GM23248 (cell line): ENCODE measurements at regions not wholly inside any gene's neighbourhood (a gene's known extent, or its start where the extent isn't known, plus 50 kb on each side); places are given as distances from the start of the nearest gene placed in this dataset.

Experiments used
- DNase-seq: peaks from one replicate; pipeline ENCODE4 v3.0.0-alpha.2; 2015
- H2AFZ ChIP-seq: fragments of 200-600 bp; sonication (generic); 2 replicates; pipeline ENCODE4 v1.6.1; 2016; ENCODE audit warnings: antibody characterized with exemption
- H3F3A ChIP-seq: fragments of 200-600 bp; sonication (generic); 2 replicates; pipeline ENCODE4 v1.6.1; 2016; ENCODE audit warnings: mild to moderate bottlenecking, antibody characterized with exemption, mixed run types; ENCODE audit not compliant: insufficient read depth
- H3K27ac ChIP-seq: fragments of 200-600 bp; sonication (generic); 2 replicates; pipeline ENCODE4 v1.5.1; 2016; ENCODE audit warnings: mild to moderate bottlenecking
- H3K27me3 ChIP-seq: fragments of 200-600 bp; sonication (generic); replicated peaks from 2 replicates; pipeline ENCODE4 v1.6.1; 2016; ENCODE audit warnings: mild to moderate bottlenecking; ENCODE audit not compliant: insufficient read depth
- H3K36me3 ChIP-seq: fragments of 200-600 bp; sonication (generic); 2 replicates; pipeline ENCODE4 v1.6.1; 2016; ENCODE audit warnings: low read depth, mild to moderate bottlenecking
- H3K4me1 ChIP-seq: fragments of 200-600 bp; sonication (generic); 2 replicates; pipeline ENCODE4 v1.6.1; 2016; ENCODE audit warnings: mild to moderate bottlenecking; ENCODE audit not compliant: insufficient read depth
- H3K4me2 ChIP-seq: fragments of 200-600 bp; sonication (generic); one replicate; pipeline ENCODE4 v1.6.1; 2016; ENCODE audit warnings: mild to moderate bottlenecking; ENCODE audit not compliant: unreplicated experiment
- H3K4me3 ChIP-seq: fragments of 200-600 bp; sonication (generic); 2 replicates; pipeline ENCODE4 v1.5.1; 2016; ENCODE audit warnings: mild to moderate bottlenecking
- H3K79me2 ChIP-seq: fragments of 200-600 bp; sonication (generic); 2 replicates; pipeline ENCODE4 v1.6.1; 2016; ENCODE audit warnings: mild to moderate bottlenecking; ENCODE audit not compliant: insufficient read depth
- H3K9ac ChIP-seq: fragments of 200-600 bp; sonication (generic); 2 replicates; pipeline ENCODE4 v1.6.1; 2016; ENCODE audit warnings: mild to moderate bottlenecking
- H3K9me2 ChIP-seq: fragments of 200-600 bp; sonication (generic); 2 replicates; pipeline ENCODE4 v1.6.1; 2016; ENCODE audit warnings: mixed run types, mild to moderate bottlenecking, moderate library complexity; ENCODE audit not compliant: insufficient read depth
- H3K9me3 ChIP-seq: fragments of 200-600 bp; sonication (generic); one replicate; pipeline ENCODE4 v1.6.1; 2017; ENCODE audit warnings: low read depth
- H4K20me1 ChIP-seq: fragments of 200-600 bp; sonication (generic); 2 replicates; pipeline ENCODE4 v1.6.0; 2016; ENCODE audit not compliant: insufficient read depth
- EZH2 ChIP-seq: fragments of 200-600 bp; sonication (generic); IDR thresholded peaks from 2 replicates; pipeline ENCODE4 v1.6.1; 2018; ENCODE audit warnings: antibody characterized with exemption, mild to moderate bottlenecking; ENCODE audit not compliant: insufficient read depth, poor library complexity, severe bottlenecking
- EZH2phosphoT487 ChIP-seq: fragments of 200-600 bp; sonication (generic); IDR thresholded peaks from 2 replicates; pipeline ENCODE4 v1.6.1; 2018; ENCODE audit warnings: antibody characterized with exemption, moderate library complexity, mild to moderate bottlenecking, low read depth; ENCODE audit not compliant: insufficient read depth
- WGBS, 2 experiments: methylation state at CpG; one replicate each; pipeline ENCODE4 v1.1.6; 2015 to 2017; ENCODE audit warnings: low lambda C conversion rate in 2 of 2, low coverage in 1 of 2; ENCODE audit errors: missing lambda C conversion rate in 2 of 2; 5-methylcytosine and 5-hydroxymethylcytosine counted together
- in situ Hi-C: fragments of 300-500 bp; cut with MboI; formaldehyde crosslinking; loops from 2 replicates; pipeline ENCODE4 v1.15.0; 2020

DNA sequence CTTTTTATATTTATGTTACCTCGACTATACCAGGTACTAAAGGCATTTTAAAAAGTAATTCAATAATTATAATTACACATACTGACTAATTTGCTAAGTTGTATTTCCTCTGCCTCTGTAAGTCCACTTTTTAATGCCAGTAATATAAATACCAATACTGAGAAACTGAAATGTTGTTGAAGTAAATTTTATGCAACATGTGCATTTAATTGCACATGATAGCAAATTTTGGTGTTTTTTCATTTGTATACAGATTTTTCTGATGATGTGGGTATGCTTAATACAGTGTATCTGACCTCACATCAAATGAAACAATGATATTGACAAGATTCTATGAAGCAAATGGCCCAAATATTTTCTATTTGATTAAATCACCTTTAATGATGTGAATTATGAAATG lies 1531.6 kb downstream of the KCNT2 start:
- WGBS, 2 experiments = 8 to 11% methylated on average over 1 of the region's 1 CpG
- no peaks in the 10 kb centered on the region for H3K9me3 ChIP-seq

DNA sequence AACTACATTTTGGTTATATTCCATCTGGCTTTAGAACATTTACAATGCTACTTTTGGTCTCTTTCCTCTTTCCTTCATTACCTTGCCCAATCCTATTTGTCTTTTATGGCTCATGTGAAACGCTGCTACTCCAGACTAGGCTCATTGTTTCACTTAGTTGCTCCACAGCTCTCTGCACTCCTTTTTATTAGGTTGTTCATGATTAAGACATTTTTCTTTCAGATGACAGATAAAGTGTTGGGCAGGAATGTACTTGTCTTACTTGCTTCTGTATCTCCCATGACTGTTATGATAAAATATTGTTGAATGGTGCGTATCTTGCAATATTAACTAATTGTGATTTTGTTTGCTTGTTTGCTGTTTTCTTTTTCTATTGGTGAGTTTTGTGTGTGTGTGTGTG lies 1532.3 kb downstream of the KCNT2 start:
- no peak for TF ChIP-seq EZH2phosphoT487
- TF ChIP-seq EZH2 = no peak

More for the DNA sequence above, 1531.6 kb downstream of the KCNT2 start:
- no peaks in the 10 kb centered on the region for H4K20me1 ChIP-seq
- H3F3A ChIP-seq = no peaks in the 10 kb centered on the region
- no peak overlapping the region for H3K4me3 ChIP-seq
- no peaks in the 10 kb centered on the region for H3K79me2 ChIP-seq
- H3K4me2 ChIP-seq = no peak overlapping the region
- H3K36me3 ChIP-seq = no peaks in the 10 kb centered on the region
- TF ChIP-seq EZH2 = no peak
- no peak for TF ChIP-seq EZH2phosphoT487
- no peaks in the 10 kb centered on the region for H3K4me1 ChIP-seq
- H3K9ac ChIP-seq = no peak overlapping the region
- H2AFZ ChIP-seq = no peak overlapping the region
- no peak for DNase-seq
- no peaks in the 10 kb centered on the region for H3K9me2 ChIP-seq
- in situ Hi-C loops = no loop called here
- H3K27me3 ChIP-seq = no peaks in the 10 kb centered on the region
- no peak overlapping the region for H3K27ac ChIP-seq

DNA sequence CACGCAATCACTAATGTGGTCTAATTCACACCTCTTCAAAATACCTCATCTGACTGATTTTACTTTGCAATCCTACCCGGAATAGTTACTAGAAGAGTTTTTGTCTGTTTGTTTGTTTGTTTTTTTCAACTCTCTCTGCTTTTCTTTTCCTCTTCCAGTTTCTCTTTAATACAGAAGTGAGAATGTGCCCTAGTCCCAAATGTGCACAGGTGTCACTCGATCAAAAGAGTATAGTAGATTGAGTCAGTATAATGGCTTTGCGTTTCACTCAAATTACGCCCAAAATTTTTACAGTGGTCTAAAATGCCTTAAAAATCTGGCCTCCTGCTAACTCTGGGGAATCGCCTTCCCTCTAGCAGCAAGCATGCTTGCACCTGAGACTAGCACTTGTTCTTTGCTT lies 1536.8 kb downstream of the KCNT2 start:
- WGBS, 2 experiments = 22 to 25% methylated on average over 6 of the region's 6 CpGs
- H3F3A ChIP-seq = no peaks in the 10 kb centered on the region
- H3K27ac ChIP-seq = no peak overlapping the region
- H3K9ac ChIP-seq = no peak overlapping the region
- no peaks in the 10 kb centered on the region for H3K9me3 ChIP-seq
- no peak for DNase-seq
- no peak for TF ChIP-seq EZH2phosphoT487
- TF ChIP-seq EZH2 = no peak
- H3K4me2 ChIP-seq = no peak overlapping the region
- H3K4me1 ChIP-seq = no peaks in the 10 kb centered on the region
- in situ Hi-C loops = no loop called here
- no peaks in the 10 kb centered on the region for H3K36me3 ChIP-seq
- H2AFZ ChIP-seq = no peak overlapping the region
- no peaks in the 10 kb centered on the region for H4K20me1 ChIP-seq
- no peaks in the 10 kb centered on the region for H3K9me2 ChIP-seq
- H3K79me2 ChIP-seq = no peaks in the 10 kb centered on the region
- no peaks in the 10 kb centered on the region for H3K27me3 ChIP-seq
- no peak overlapping the region for H3K4me3 ChIP-seq

More for the DNA sequence above, 1532.3 kb downstream of the KCNT2 start:
- Histone ChIP-seq H3F3A (no peaks in the 10 kb centered on the region), H3K9me2 (no peaks in the 10 kb centered on the region), H3K4me1 (no peaks in the 10 kb centered on the region), H3K9me3 (no peaks in the 10 kb centered on the region), H3K4me2 (no peak overlapping the region), H3K4me3 (no peak overlapping the region), H3K9ac (no peak overlapping the region), H3K36me3 (no peaks in the 10 kb centered on the region), H3K79me2 (no peaks in the 10 kb centered on the region), H2AFZ (no peak overlapping the region), H4K20me1 (no peaks in the 10 kb centered on the region), H3K27ac (no peak overlapping the region), H3K27me3 (no peaks in the 10 kb centered on the region)
- in situ Hi-C loops = no loop called here
- 10 to 21% methylated on average over 2 of the region's 2 CpGs for WGBS, 2 experiments
- DNase-seq = no peak

DNA sequence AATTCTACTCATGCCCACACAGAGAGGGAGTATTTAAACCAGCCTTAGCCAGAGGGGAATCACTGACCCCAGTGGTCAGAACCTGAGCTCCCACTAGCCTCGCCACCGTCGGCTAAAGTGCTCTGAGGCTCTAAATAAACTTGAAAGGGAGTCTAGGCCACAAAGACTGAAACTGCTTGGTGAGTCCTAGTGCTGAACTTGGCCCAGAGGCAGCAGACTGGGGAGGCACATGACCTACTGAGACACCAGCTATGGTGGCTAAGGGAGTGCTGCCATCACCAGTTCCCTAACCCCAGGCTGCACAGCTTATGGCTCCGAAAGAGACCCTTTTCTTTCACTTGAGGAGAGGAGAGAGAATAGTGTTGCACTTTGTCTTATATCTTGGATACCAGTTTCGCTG lies 1542.8 kb downstream of the KCNT2 start:
- WGBS, 2 experiments = 47 to 49% methylated on average over 5 of the region's 5 CpGs
- in situ Hi-C loops = no loop called here

DNA sequence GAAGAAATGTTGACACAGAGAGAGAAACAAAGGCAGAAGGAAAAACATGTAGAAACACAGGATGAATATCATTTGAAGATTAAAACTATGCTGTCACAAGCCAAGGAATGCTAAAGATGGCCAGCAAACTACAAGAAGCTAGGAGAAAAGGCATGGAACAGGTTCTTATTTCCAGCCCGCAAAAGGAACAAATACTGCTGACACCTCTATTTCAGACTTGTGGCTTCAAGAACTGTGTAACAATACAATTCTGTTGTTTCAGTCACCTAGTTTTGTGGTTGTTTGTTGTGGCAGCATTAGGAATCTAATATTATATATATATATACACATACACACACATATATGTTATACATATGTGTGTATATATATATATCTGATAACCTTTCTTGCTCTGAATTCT lies 1543.9 kb downstream of the KCNT2 start:
- Histone ChIP-seq H3K9me3 (no peaks in the 10 kb centered on the region), H3K4me1 (no peaks in the 10 kb centered on the region), H3K4me3 (no peak overlapping the region), H3K27me3 (no peaks in the 10 kb centered on the region), H3K79me2 (no peaks in the 10 kb centered on the region), H4K20me1 (no peaks in the 10 kb centered on the region), H2AFZ (no peak overlapping the region), H3K9me2 (no peaks in the 10 kb centered on the region), H3F3A (no peaks in the 10 kb centered on the region), H3K27ac (no peak overlapping the region), H3K4me2 (no peak overlapping the region), H3K36me3 (no peaks in the 10 kb centered on the region), H3K9ac (no peak overlapping the region)
- TF ChIP-seq EZH2phosphoT487 = no peak
- no peak for TF ChIP-seq EZH2
- in situ Hi-C loops = no loop called here
- WGBS, 2 experiments = 83 to 86% methylated on average over 1 of the region's 1 CpG
- no peak for DNase-seq

More for the DNA sequence above, 1542.8 kb downstream of the KCNT2 start:
- TF ChIP-seq EZH2phosphoT487 = no peak
- no peak for TF ChIP-seq EZH2
- Histone ChIP-seq H3K79me2 (no peaks in the 10 kb centered on the region), H3K9me3 (no peaks in the 10 kb centered on the region), H2AFZ (no peak overlapping the region), H3F3A (no peaks in the 10 kb centered on the region), H3K36me3 (no peaks in the 10 kb centered on the region), H3K27ac (no peak overlapping the region), H3K9me2 (no peaks in the 10 kb centered on the region), H3K4me1 (no peaks in the 10 kb centered on the region), H3K27me3 (no peaks in the 10 kb centered on the region), H4K20me1 (no peaks in the 10 kb centered on the region), H3K9ac (no peak overlapping the region), H3K4me3 (no peak overlapping the region), H3K4me2 (no peak overlapping the region)
- DNase-seq = no peak
